ENCODE measurements at regions not wholly inside any gene's neighbourhood (a gene's known extent, or its start where the extent isn't known, plus 50 kb on each side); places are given as distances from the start of the nearest gene placed in this dataset.

DNA sequence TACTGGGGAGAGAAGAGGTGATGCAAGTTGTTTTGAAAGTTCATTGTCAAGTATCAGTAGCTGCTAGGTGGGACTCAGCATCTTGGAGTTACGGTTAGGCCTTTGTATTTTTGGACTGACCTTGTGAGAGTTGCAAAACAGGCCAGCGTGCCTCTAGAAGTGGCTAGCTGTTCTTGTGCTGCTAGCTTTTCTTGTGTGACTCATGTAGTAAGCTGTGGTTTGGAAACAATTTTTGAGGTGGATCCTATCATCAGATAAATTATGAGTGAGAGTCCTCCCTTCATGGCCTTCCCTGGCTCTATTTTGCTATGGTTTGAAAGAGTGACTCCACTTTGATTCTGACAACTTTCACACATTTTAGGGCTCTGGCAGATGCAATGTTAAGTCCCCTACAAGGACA, 409.2 kb upstream of the HS6ST1 start:
- TF ChIP-seq, protein P1, sequence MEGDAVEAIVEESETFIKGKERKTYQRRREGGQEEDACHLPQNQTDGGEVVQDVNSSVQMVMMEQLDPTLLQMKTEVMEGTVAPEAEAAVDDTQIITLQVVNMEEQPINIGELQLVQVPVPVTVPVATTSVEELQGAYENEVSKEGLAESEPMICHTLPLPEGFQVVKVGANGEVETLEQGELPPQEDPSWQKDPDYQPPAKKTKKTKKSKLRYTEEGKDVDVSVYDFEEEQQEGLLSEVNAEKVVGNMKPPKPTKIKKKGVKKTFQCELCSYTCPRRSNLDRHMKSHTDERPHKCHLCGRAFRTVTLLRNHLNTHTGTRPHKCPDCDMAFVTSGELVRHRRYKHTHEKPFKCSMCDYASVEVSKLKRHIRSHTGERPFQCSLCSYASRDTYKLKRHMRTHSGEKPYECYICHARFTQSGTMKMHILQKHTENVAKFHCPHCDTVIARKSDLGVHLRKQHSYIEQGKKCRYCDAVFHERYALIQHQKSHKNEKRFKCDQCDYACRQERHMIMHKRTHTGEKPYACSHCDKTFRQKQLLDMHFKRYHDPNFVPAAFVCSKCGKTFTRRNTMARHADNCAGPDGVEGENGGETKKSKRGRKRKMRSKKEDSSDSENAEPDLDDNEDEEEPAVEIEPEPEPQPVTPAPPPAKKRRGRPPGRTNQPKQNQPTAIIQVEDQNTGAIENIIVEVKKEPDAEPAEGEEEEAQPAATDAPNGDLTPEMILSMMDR (IDR thresholded peaks at IDR 0.05) = no peak
- no peak for TF ChIP-seq POLR2A (IDR thresholded peaks at IDR 0.05)

All from thyroid gland (tissue), 4 donors.